NCI-H187 treated with DMSO at 0.1 percent for 48 hours (cell line): ENCODE measurements at regions not wholly inside any gene's neighbourhood (a gene's known extent, or its start where the extent isn't known, plus 50 kb on each side); places are given as distances from the start of the nearest gene placed in this dataset.

ENCODE experiments used
- DNase-seq: peaks from one replicate; lab custom pipeline; 2025; lab: John Stamatoyannopoulos, UW

GRCh38 chr2:236673823-236674185, 104.2 kb downstream of the ACKR3 start:
- DNase-seq, result no peak

- DNase-seq, result no peak
Observed at GRCh38 chr2:236674238-236674637, 104.6 kb downstream of the ACKR3 start.

GRCh38 chr2:236674646-236675045, 105.0 kb downstream of the ACKR3 start:
- DNase-seq, result no peak

- no peak for DNase-seq
Observed at GRCh38 chr2:236675051-236675450, 105.4 kb downstream of the ACKR3 start.

GRCh38 chr2:236675526-236675925, 105.9 kb downstream of the ACKR3 start:
- no peak for DNase-seq

GRCh38 chr2:236676136-236676873, 106.7 kb downstream of the ACKR3 start:
- DNase-seq, result no peak

GRCh38 chr2:236677368-236677767, 107.7 kb downstream of the ACKR3 start:
- DNase-seq, result no peak

- DNase-seq, result no peak
Observed at GRCh38 chr2:236678307-236678975, 108.8 kb downstream of the ACKR3 start.

- DNase-seq, result no peak
Observed at GRCh38 chr2:236679884-236680860, 110.5 kb downstream of the ACKR3 start.

GRCh38 chr2:236682651-236683422, 113.2 kb downstream of the ACKR3 start:
- no peak for DNase-seq

- DNase-seq, result no peak
Observed at GRCh38 chr2:236684504-236685256, 115.1 kb downstream of the ACKR3 start.

- DNase-seq, result no peak
Observed at GRCh38 chr2:236685361-236685760, 115.7 kb downstream of the ACKR3 start.

GRCh38 chr2:236685979-236686520, 116.4 kb downstream of the ACKR3 start:
- no peak for DNase-seq

GRCh38 chr2:236686561-236686960, 116.9 kb downstream of the ACKR3 start:
- DNase-seq, result no peak

GRCh38 chr2:236687296-236687965, 117.8 kb downstream of the ACKR3 start:
- no peak for DNase-seq

GRCh38 chr2:236688157-236688556, 118.5 kb downstream of the ACKR3 start:
- DNase-seq, result no peak

GRCh38 chr2:236688563-236689392, 119.2 kb downstream of the ACKR3 start:
- no peak for DNase-seq

GRCh38 chr2:236689393-236689700, 119.7 kb downstream of the ACKR3 start:
- DNase-seq, result no peak

GRCh38 chr2:236689981-236690380, 120.4 kb downstream of the ACKR3 start:
- no peak for DNase-seq
